Breast epithelium (tissue), 4 donors: ENCODE measurements at regions not wholly inside any gene's neighbourhood (a gene's known extent, or its start where the extent isn't known, plus 50 kb on each side); places are given as distances from the start of the nearest gene placed in this dataset.

Experiments used
- DNase-seq, 2 donors: peaks; one replicate each; pipeline ENCODE4 v3.0.0-alpha.2; 2019; ENCODE audit warnings: low spot score in 2 of 2
- H3K27ac ChIP-seq, 2 donors: fragments of 200-600 bp; sonication (generic) in 1 of 2; one replicate each; pipeline ENCODE4 v1.5.1; 2016 to 2019; ENCODE audit warnings: mild to moderate bottlenecking in 1 of 2
- H3K27me3 ChIP-seq, 2 donors: fragments of 200-600 bp; sonication (generic) in 1 of 2; one replicate each; pipeline versions ENCODE4 v1.5.1 to v1.6.0; 2017 to 2019; ENCODE audit warnings: control low read depth in 1 of 2, mild to moderate bottlenecking in 1 of 2
- H3K36me3 ChIP-seq: fragments of 200-600 bp; one replicate; pipeline ENCODE4 v1.5.1; 2019
- H3K4me1 ChIP-seq, 2 donors: fragments of 200-600 bp; sonication (generic); one replicate each; pipeline ENCODE4 v1.5.1; 2016 to 2019; ENCODE audit warnings: control low read depth in 1 of 2
- H3K4me3 ChIP-seq, 3 donors: fragments of 200-600 bp; sonication (generic); 1 replicate in 2 of 3; 2 replicates in 1 of 3; pipeline ENCODE4 v1.5.1; 2016 to 2019; ENCODE audit warnings: mild to moderate bottlenecking in 3 of 3, moderate library complexity in 2 of 3
- H3K9me3 ChIP-seq, 2 donors: fragments of 200-600 bp; sonication (generic) in 1 of 2; one replicate each; pipeline ENCODE4 v1.5.1; 2016 to 2019; ENCODE audit warnings: control low read depth in 1 of 2
- CTCF ChIP-seq, 3 donors: fragments of 450-650 bp; IDR thresholded peaks; one replicate each; pipeline ENCODE4 v1.5.1; 2016 to 2017; ENCODE audit warnings: antibody characterized with exemption in 3 of 3, mild to moderate bottlenecking in 3 of 3, moderate library complexity in 3 of 3
- POLR2A ChIP-seq: fragments of 450-650 bp; IDR thresholded peaks from one replicate; pipeline ENCODE4 v1.6.1; 2016; ENCODE audit warnings: antibody characterized with exemption, mild to moderate bottlenecking, moderate library complexity
- POLR2AphosphoS5 ChIP-seq, 3 donors: sonication (generic); formaldehyde crosslinking; IDR thresholded peaks; one replicate each; pipeline ENCODE4 v1.6.1; 2017; ENCODE audit warnings: antibody characterized with exemption in 3 of 3
- intact Hi-C: fragments of 100-400 bp; cut with DNase I; formaldehyde crosslinking; loops from one replicate; pipeline ENCODE4 v1.15.1; 2023; ENCODE audit warnings: low total_unique reads

DNA sequence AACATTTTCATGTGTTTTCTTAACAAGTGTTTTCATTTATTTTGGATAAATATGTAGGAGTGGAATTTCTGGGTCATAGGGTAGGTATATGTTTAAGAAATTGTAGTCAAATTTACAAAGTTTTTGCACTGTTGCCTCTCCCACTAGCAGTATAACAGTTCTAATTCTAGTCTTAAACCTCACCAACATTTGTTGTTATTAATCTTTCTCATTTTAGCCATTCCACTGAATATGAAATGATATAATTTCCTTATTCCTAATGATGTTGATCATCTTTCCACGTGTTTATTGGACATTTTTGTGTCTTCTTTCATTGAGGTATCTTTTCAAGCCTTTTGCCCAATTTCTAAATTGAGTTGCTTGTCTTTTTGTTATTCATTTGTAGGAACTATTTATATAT, 62.0 kb downstream of the C11orf91 start:
- H3K27ac ChIP-seq = no peak overlapping the region
- H3K27me3 ChIP-seq = no peaks in the 10 kb centered on the region
- no peaks in the 10 kb centered on the region for H3K4me1 ChIP-seq
- no peak for DNase-seq
- H3K4me3 ChIP-seq = no peak overlapping the region
- H3K9me3 ChIP-seq = no peaks in the 10 kb centered on the region
- no peak for TF ChIP-seq POLR2AphosphoS5 (IDR thresholded peaks at IDR 0.05)
- TF ChIP-seq POLR2A = no peak
- TF ChIP-seq CTCF (IDR thresholded peaks at IDR 0.05) = no peak
- intact Hi-C loops = no loop called here
- no peaks in the 10 kb centered on the region for H3K36me3 ChIP-seq

- intact Hi-C loops = no loop called here
- Histone ChIP-seq H3K36me3 (no peaks in the 10 kb centered on the region), H3K4me1 (no peaks in the 10 kb centered on the region), H3K27me3 (no peaks in the 10 kb centered on the region), H3K4me3 (no peak overlapping the region), H3K9me3 (no peaks in the 10 kb centered on the region), H3K27ac (no peak overlapping the region)
- no peak for TF ChIP-seq POLR2A
- TF ChIP-seq POLR2AphosphoS5 (IDR thresholded peaks at IDR 0.05) = no peak
- TF ChIP-seq CTCF (IDR thresholded peaks at IDR 0.05) = no peak
- no peak for DNase-seq
Observed at GRCh38 chr11:33636104-33636503, 64.5 kb downstream of the C11orf91 start.

- Histone ChIP-seq H3K4me1 (no peaks in the 10 kb centered on the region), H3K27ac (no peak overlapping the region), H3K36me3 (no peaks in the 10 kb centered on the region), H3K27me3 (no peaks in the 10 kb centered on the region), H3K4me3 (no peak overlapping the region), H3K9me3 (no peaks in the 10 kb centered on the region)
- TF ChIP-seq POLR2AphosphoS5 (IDR thresholded peaks at IDR 0.05) = no peak
- TF ChIP-seq CTCF (IDR thresholded peaks at IDR 0.05) = no peak
- TF ChIP-seq POLR2A = no peak
- DNase-seq = no peak
- intact Hi-C loops = no loop called here
Observed at GRCh38 chr11:33635161-33635560, 65.5 kb downstream of the C11orf91 start.

DNA sequence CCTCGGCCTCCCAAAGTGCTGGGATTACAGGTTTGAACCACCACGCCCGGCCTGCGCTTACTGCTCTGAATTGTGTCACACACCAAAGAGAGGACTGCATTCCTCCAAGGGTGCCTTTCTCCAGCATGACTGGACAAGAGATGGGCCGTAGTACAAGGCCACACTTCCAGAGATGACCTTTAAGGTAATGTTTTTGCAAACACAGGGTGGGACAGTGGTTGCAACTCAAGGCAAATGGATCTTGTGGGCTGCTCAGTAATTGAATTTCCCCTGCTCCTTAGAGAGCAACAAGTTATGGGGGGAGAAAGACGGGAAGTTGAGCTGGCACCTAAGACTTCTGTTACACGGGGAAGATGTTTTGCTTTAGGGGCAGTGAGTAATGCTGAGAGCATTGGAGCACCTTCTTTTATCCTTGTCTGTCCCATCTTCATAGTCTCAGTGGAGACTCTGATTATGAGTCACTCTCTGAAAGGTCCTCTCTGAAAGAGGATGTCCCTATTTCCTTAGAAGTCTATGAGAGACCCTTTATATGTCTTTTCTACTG, 66.3 kb downstream of the C11orf91 start:
- H3K36me3 ChIP-seq = no peaks in the 10 kb centered on the region
- intact Hi-C loops = no loop called here
- H3K27me3 ChIP-seq = no peaks in the 10 kb centered on the region
- H3K4me3 ChIP-seq = no peak overlapping the region
- no peaks in the 10 kb centered on the region for H3K4me1 ChIP-seq
- H3K9me3 ChIP-seq = no peaks in the 10 kb centered on the region
- DNase-seq = no peak
- no peak for TF ChIP-seq POLR2AphosphoS5 (IDR thresholded peaks at IDR 0.05)
- no peak for TF ChIP-seq CTCF (IDR thresholded peaks at IDR 0.05)
- no peak for TF ChIP-seq POLR2A
- no peak overlapping the region for H3K27ac ChIP-seq

DNA sequence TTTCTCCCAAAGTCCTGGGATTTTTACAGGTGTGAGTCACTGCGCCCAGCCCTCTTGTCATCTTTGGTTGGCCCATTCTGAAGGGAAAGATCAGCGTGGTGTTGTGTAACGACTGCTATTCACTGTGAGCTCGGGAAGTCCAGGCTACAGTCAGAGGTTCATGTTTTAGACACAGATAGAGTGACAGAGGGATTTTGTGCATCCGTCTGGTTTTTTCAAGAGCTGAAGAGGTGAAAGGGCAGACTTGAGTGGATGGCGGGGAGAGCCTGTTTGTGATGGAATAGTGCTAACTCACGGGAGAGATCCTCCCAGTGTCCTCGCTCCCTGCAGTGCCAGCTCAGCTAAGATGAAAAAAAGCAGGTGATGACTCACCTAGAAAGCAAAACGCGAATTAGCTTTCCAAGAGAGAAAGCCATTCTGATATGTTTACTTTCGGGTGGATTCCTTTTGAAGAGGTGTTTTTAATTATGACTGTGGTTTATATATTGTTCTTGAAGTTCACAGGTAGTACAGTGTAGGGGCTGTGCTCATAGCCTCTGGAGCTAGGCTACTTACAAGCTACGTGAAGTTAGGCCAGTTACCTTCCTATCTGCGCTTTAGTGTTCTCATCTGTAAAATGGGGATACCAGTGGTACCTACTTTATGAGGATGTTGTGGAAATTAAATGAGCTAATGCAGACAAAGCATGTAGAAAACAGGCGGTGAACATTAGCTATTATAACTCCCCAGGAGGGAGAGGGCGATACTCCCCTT, 67.2 kb downstream of the C11orf91 start:
- Histone ChIP-seq H3K27me3 (no peaks in the 10 kb centered on the region), H3K4me1 (no peaks in the 10 kb centered on the region), H3K4me3 (no peak overlapping the region), H3K36me3 (no peaks in the 10 kb centered on the region), H3K9me3 (no peaks in the 10 kb centered on the region), H3K27ac (no peak overlapping the region)
- no peak for DNase-seq
- intact Hi-C loops = no loop called here
- no peak for TF ChIP-seq CTCF (IDR thresholded peaks at IDR 0.05)
- TF ChIP-seq POLR2AphosphoS5 (IDR thresholded peaks at IDR 0.05) = no peak
- TF ChIP-seq POLR2A = no peak
